ENCODE measurements at regions not wholly inside any gene's neighbourhood (a gene's known extent, or its start where the extent isn't known, plus 50 kb on each side); places are given as distances from the start of the nearest gene placed in this dataset.

DNA sequence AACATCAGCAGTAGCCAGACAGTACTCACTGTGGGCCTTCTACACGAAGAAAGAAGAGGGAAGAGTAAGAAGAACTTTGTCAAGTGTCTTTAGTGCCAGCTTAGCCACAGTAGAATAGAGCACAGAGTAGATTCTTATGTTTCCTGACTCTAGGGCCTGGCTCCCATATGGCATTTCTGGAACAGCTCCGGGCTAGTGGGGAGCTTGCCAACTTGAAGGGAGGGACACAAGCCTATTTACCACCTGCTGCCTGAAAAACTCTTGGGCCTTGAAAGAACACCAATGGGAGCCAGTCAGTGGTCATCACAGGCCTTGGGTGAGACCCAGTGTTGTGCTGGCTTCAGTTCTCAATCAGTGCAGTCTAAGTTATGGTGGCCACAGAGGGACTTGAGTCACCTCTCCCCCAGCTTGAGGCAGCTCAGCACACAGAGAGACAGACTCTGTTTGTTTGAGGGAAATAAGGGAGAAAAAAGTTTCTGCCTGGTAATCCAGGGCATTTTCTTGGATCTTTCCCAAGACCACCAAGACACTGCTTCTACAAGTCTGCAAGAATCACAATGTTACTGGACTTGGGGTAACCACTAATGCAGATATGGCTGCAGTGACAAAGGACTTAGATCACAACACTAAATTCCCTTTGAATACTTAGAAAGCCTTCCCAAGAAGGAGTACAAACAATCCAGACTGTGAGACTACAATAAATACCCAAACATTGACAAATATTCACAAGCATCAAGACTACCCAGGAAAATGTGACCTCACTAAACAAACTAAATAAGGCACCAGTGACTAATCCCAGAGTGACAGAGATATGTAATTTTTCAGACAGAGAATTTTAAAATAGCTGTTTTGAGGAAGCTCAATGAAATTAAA is 261.0 kb upstream of the NDST3 start:
- TF ChIP-seq POLR2A (IDR thresholded peaks at IDR 0.05) = no peak
- TF ChIP-seq, protein P1, sequence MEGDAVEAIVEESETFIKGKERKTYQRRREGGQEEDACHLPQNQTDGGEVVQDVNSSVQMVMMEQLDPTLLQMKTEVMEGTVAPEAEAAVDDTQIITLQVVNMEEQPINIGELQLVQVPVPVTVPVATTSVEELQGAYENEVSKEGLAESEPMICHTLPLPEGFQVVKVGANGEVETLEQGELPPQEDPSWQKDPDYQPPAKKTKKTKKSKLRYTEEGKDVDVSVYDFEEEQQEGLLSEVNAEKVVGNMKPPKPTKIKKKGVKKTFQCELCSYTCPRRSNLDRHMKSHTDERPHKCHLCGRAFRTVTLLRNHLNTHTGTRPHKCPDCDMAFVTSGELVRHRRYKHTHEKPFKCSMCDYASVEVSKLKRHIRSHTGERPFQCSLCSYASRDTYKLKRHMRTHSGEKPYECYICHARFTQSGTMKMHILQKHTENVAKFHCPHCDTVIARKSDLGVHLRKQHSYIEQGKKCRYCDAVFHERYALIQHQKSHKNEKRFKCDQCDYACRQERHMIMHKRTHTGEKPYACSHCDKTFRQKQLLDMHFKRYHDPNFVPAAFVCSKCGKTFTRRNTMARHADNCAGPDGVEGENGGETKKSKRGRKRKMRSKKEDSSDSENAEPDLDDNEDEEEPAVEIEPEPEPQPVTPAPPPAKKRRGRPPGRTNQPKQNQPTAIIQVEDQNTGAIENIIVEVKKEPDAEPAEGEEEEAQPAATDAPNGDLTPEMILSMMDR (IDR thresholded peaks at IDR 0.05) = no peak
- no peaks in the 10 kb centered on the region for H3K4me1 ChIP-seq
- no peak overlapping the region for H3K27ac ChIP-seq
- H3K9me3 ChIP-seq = no peaks in the 10 kb centered on the region
- H3K36me3 ChIP-seq = no peaks in the 10 kb centered on the region
- H3K27me3 ChIP-seq = no peaks in the 10 kb centered on the region
- intact Hi-C loops (cut with DNase I; ENCODE audit: low total_unique reads) = loop anchor here (10.0 kb wide), 1 partner anchor 738 kb away; no protein-coding TSS in a partner anchor
- no peak overlapping the region for H3K4me3 ChIP-seq
- DNase-seq = no peak

DNA sequence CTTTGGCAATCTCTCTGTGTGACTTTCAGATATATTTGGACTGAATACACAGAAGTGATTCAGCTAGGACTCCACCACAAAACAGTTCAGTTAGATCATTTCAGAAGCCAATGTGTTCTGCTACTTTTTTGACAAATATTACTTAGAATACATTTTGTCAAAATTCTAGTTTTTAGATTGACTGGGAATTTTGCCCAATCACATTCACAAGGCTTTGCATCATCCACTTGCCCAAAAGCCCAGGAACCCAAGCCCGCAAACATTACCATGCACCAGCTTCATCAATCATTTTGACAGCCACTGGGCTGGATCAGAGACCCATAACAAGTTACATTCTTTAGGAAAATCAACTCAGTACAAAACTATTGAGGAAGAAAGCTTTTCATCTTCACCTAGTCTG is 256.6 kb upstream of the NDST3 start:
- Histone ChIP-seq H3K36me3 (no peaks in the 10 kb centered on the region), H3K9me3 (no peaks in the 10 kb centered on the region), H3K4me1 (no peaks in the 10 kb centered on the region), H3K27ac (no peak overlapping the region), H3K27me3 (no peaks in the 10 kb centered on the region), H3K4me3 (no peak overlapping the region)
- DNase-seq = no peak
- TF ChIP-seq, protein P1 (IDR thresholded peaks at IDR 0.05) = no peak
- TF ChIP-seq POLR2A (IDR thresholded peaks at IDR 0.05) = no peak
- intact Hi-C loops (cut with DNase I; ENCODE audit: low total_unique reads) = loop anchor here (10.0 kb wide), 1 partner anchor 743 kb away; no protein-coding TSS in a partner anchor

DNA sequence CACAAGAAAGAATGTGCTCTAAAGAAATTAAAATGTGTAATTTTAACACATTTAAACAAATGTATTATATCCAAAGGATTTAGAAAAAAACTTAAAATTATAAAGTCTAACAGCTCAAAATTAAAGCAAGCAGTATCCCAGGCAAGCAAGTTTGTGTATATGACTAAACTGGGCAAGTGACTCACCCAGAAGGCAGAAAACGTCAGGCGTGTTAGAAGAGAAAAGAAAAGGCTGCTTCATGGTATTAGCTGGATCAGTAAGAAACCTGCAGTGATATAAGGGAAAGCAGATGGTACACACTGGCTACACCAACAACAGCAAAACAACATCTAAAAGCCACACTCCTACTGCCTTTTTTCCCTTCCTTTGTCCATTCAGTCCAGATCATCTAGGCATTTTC is 250.6 kb upstream of the NDST3 start:
- Histone ChIP-seq H3K27me3 (no peaks in the 10 kb centered on the region), H3K36me3 (no peaks in the 10 kb centered on the region), H3K4me3 (no peak overlapping the region), H3K4me1 (no peaks in the 10 kb centered on the region), H3K9me3 (no peaks in the 10 kb centered on the region), H3K27ac (no peak overlapping the region)
- no peak for DNase-seq
- TF ChIP-seq, protein P1 (IDR thresholded peaks at IDR 0.05) = no peak
- no peak for TF ChIP-seq POLR2A (IDR thresholded peaks at IDR 0.05)
- intact Hi-C loops (cut with DNase I; ENCODE audit: low total_unique reads) = no loop called here

DNA sequence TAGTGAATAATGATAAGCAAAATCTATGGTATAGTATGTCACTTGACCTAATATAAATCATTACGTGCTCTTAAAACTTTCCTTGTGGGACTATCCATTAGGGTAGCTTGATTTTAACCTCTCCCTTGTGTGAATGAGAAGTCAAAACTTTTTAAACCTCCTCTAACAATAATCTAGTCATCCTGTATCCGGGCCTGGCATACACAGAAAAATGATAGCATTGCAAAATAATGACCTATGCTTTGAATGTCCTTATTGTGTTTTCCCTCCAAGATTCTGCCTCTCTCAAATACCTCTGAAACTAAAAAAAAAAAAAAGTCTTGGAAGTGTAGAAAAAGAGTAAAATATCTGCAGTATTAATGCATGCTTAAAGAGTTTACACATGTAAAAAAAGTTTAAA is 250.0 kb upstream of the NDST3 start:
- no peaks in the 10 kb centered on the region for H3K9me3 ChIP-seq
- no peak overlapping the region for H3K27ac ChIP-seq
- H3K4me1 ChIP-seq = no peaks in the 10 kb centered on the region
- H3K36me3 ChIP-seq = no peaks in the 10 kb centered on the region
- H3K4me3 ChIP-seq = no peak overlapping the region
- TF ChIP-seq, protein P1 (IDR thresholded peaks at IDR 0.05) = no peak
- TF ChIP-seq POLR2A (IDR thresholded peaks at IDR 0.05) = no peak
- no peak for DNase-seq
- H3K27me3 ChIP-seq = no peaks in the 10 kb centered on the region
- intact Hi-C loops (cut with DNase I; ENCODE audit: low total_unique reads) = no loop called here

DNA sequence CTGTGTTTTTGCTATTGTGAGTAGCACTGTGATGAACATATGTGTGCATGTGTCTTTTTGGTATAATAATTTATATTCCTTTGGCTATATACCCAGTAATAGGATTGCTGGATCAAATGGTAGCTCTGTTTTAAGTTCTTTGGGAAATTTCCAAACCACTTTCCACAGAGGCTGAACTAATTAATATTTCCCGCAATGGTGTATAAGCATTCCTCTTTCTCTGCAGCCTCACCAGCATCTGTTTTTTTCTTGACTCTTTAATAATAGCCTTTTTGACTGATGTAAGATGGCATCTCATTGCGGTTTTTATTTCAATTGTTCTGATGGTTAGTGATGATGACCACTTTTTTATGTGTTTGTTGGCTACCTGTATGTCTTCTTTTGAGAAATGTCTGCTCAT is 247.7 kb upstream of the NDST3 start:
- no peak overlapping the region for H3K4me3 ChIP-seq
- H3K9me3 ChIP-seq = no peaks in the 10 kb centered on the region
- H3K4me1 ChIP-seq = no peaks in the 10 kb centered on the region
- no peak for TF ChIP-seq POLR2A (IDR thresholded peaks at IDR 0.05)
- TF ChIP-seq, protein P1 (IDR thresholded peaks at IDR 0.05) = no peak
- intact Hi-C loops (cut with DNase I; ENCODE audit: low total_unique reads) = no loop called here
- H3K27ac ChIP-seq = no peak overlapping the region
- DNase-seq = no peak
- H3K27me3 ChIP-seq = no peaks in the 10 kb centered on the region
- H3K36me3 ChIP-seq = no peaks in the 10 kb centered on the region
